GM12891 (cell line): ENCODE measurements at regions not wholly inside any gene's neighbourhood (a gene's known extent, or its start where the extent isn't known, plus 50 kb on each side); places are given as distances from the start of the nearest gene placed in this dataset.

Source experiments
- DNase-seq: peaks from one replicate; pipeline ENCODE4 v3.0.0; 2011; ENCODE audit warnings: low spot score; ENCODE audit not compliant: insufficient read length
- FAIRE-seq: peaks from 2 replicates; lab custom pipeline; 2011; peaks lifted over from hg19 to GRCh38; lab: Jason Lieb, UNC
- PAX5 ChIP-seq: IDR thresholded peaks from 2 replicates; pipeline ENCODE4 v1.6.1; 2011; ENCODE audit warnings: low read length, moderate library complexity, mild to moderate bottlenecking; ENCODE audit not compliant: insufficient read depth, severe bottlenecking
- POLR2A ChIP-seq: IDR thresholded peaks from 2 replicates; pipeline ENCODE4 v1.6.1; 2011; ENCODE audit warnings: low read depth, low read length, control low read depth
- POLR2AphosphoS5 ChIP-seq: IDR thresholded peaks from 2 replicates; pipeline ENCODE4 v1.6.1; 2011; ENCODE audit warnings: low read depth, low read length, control low read depth
- POU2F2 ChIP-seq: IDR thresholded peaks from 2 replicates; pipeline ENCODE4 v1.6.1; 2011; ENCODE audit warnings: low read depth, mild to moderate bottlenecking, control low read depth, low read length, moderate library complexity
- SPI1 ChIP-seq: IDR thresholded peaks from 2 replicates; pipeline ENCODE4 v1.6.1; 2011; ENCODE audit warnings: low read depth, low read length, control low read depth
- TAF1 ChIP-seq: IDR thresholded peaks from 2 replicates; pipeline ENCODE4 v1.6.1; 2011; ENCODE audit warnings: low read depth, low read length, control low read depth

GRCh38 chr14:55734731-55735130 lies 154.7 kb downstream of the KTN1 start:
- DNase-seq, result no peak
- TF ChIP-seq POU2F2 (no peak), POLR2A (no peak), POLR2AphosphoS5 (no peak), TAF1 (no peak), PAX5 (no peak), SPI1 (no peak)
- no peak for FAIRE-seq

GRCh38 chr14:55739967-55740648 lies 160.1 kb downstream of the KTN1 start:
- DNase-seq (no peak), FAIRE-seq (no peak)
- TF ChIP-seq TAF1 (no peak), PAX5 (no peak), POLR2AphosphoS5 (no peak), POU2F2 (no peak), SPI1 (no peak), POLR2A (no peak)

- no peak for TF ChIP-seq POU2F2
- TF ChIP-seq PAX5, result no peak
- no peak for TF ChIP-seq SPI1
- no peak for TF ChIP-seq POLR2AphosphoS5
- TF ChIP-seq POLR2A, result no peak
- no peak for TF ChIP-seq TAF1
- FAIRE-seq (no peak), DNase-seq (no peak)
Observed at GRCh38 chr14:55740649-55740989, 160.6 kb downstream of the KTN1 start.

- DNase-seq (no peak), FAIRE-seq (no peak)
- TF ChIP-seq SPI1, result no peak
- TF ChIP-seq POU2F2, result no peak
- no peak for TF ChIP-seq POLR2AphosphoS5
- TF ChIP-seq PAX5, result no peak
- TF ChIP-seq TAF1, result no peak
- TF ChIP-seq POLR2A, result no peak
Observed at GRCh38 chr14:55741240-55741639, 161.2 kb downstream of the KTN1 start.

GRCh38 chr14:55743551-55743950 lies 163.5 kb downstream of the KTN1 start:
- FAIRE-seq, result no peak
- no peak for DNase-seq
- TF ChIP-seq POLR2AphosphoS5 (no peak), PAX5 (no peak), SPI1 (no peak), TAF1 (no peak), POLR2A (no peak), POU2F2 (no peak)

- no peak for FAIRE-seq
- TF ChIP-seq SPI1, result no peak
- TF ChIP-seq PAX5, result no peak
- no peak for TF ChIP-seq POLR2A
- TF ChIP-seq POU2F2, result no peak
- no peak for TF ChIP-seq POLR2AphosphoS5
- TF ChIP-seq TAF1, result no peak
Observed at GRCh38 chr14:55744321-55744720, 164.3 kb downstream of the KTN1 start.

GRCh38 chr14:55745906-55746305 lies 165.9 kb downstream of the KTN1 start:
- DNase-seq (no peak), FAIRE-seq (no peak)
- TF ChIP-seq POLR2AphosphoS5, result no peak
- no peak for TF ChIP-seq POU2F2
- TF ChIP-seq PAX5, result no peak
- TF ChIP-seq POLR2A, result no peak
- no peak for TF ChIP-seq TAF1
- no peak for TF ChIP-seq SPI1

More at GRCh38 chr14:55744321-55744720, 164.3 kb downstream of the KTN1 start:
- DNase-seq, result no peak

GRCh38 chr14:55746558-55746957 lies 166.6 kb downstream of the KTN1 start:
- DNase-seq (no peak), FAIRE-seq (no peak)
- TF ChIP-seq SPI1, result no peak
- no peak for TF ChIP-seq POU2F2
- no peak for TF ChIP-seq POLR2AphosphoS5
- no peak for TF ChIP-seq PAX5
- no peak for TF ChIP-seq TAF1
- no peak for TF ChIP-seq POLR2A

- FAIRE-seq (no peak), DNase-seq (no peak)
- TF ChIP-seq SPI1 (no peak), POLR2A (no peak), TAF1 (no peak), PAX5 (no peak), POU2F2 (no peak), POLR2AphosphoS5 (no peak)
Observed at GRCh38 chr14:55747186-55747585, 167.2 kb downstream of the KTN1 start.

GRCh38 chr14:55749201-55749812 lies 169.3 kb downstream of the KTN1 start:
- FAIRE-seq (no peak), DNase-seq (no peak)
- no peak for TF ChIP-seq PAX5
- no peak for TF ChIP-seq POLR2A
- TF ChIP-seq POU2F2, result no peak
- TF ChIP-seq TAF1, result no peak
- TF ChIP-seq POLR2AphosphoS5, result no peak
